ENCODE measurements at regions not wholly inside any gene's neighbourhood (a gene's known extent, or its start where the extent isn't known, plus 50 kb on each side); places are given as distances from the start of the nearest gene placed in this dataset.
A peak's percentile ranks its signal among the peaks of the same experiment; 100 is the strongest.

DNA sequence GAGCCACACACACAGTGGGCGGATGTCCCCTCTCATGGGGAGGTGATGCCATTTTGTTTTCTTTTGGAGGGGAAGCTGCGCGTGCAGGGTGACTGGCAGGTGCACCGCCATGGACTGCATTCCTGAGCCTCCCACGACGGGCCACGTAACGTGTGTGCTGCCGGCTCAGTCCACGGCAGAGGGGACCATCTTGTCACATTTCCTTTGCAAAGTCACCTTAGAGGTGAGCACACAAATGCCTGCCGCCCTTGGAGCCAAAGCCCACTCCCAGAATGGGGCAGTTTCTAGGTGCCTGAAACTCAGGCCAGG lies 262.5 kb downstream of the CTTN start:
- Histone ChIP-seq H3K27me3 (ENCODE audit: control insufficient read depth, insufficient read depth, low read length) (peaks cover 8% of the 10 kb centered on the region), H3K27ac (ENCODE audit: low read depth, low read length) (no peak overlapping the region), H3K4me3 (ENCODE audit: low read depth, low read length) (no peak overlapping the region), H3K9me3 (ENCODE audit: control insufficient read depth, insufficient read depth, low read length) (peaks cover 41% of the 10 kb centered on the region)
- POLR2A ChIA-PET = no interaction called here
- TF ChIP-seq, protein P1, sequence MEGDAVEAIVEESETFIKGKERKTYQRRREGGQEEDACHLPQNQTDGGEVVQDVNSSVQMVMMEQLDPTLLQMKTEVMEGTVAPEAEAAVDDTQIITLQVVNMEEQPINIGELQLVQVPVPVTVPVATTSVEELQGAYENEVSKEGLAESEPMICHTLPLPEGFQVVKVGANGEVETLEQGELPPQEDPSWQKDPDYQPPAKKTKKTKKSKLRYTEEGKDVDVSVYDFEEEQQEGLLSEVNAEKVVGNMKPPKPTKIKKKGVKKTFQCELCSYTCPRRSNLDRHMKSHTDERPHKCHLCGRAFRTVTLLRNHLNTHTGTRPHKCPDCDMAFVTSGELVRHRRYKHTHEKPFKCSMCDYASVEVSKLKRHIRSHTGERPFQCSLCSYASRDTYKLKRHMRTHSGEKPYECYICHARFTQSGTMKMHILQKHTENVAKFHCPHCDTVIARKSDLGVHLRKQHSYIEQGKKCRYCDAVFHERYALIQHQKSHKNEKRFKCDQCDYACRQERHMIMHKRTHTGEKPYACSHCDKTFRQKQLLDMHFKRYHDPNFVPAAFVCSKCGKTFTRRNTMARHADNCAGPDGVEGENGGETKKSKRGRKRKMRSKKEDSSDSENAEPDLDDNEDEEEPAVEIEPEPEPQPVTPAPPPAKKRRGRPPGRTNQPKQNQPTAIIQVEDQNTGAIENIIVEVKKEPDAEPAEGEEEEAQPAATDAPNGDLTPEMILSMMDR (IDR thresholded peaks at IDR 0.05; ENCODE audit: low read depth, low read length) = no peak
- CTCF ChIA-PET = no interaction called here
- DNase-seq (ENCODE audit: low read depth, low spot score) = no peak

DNA sequence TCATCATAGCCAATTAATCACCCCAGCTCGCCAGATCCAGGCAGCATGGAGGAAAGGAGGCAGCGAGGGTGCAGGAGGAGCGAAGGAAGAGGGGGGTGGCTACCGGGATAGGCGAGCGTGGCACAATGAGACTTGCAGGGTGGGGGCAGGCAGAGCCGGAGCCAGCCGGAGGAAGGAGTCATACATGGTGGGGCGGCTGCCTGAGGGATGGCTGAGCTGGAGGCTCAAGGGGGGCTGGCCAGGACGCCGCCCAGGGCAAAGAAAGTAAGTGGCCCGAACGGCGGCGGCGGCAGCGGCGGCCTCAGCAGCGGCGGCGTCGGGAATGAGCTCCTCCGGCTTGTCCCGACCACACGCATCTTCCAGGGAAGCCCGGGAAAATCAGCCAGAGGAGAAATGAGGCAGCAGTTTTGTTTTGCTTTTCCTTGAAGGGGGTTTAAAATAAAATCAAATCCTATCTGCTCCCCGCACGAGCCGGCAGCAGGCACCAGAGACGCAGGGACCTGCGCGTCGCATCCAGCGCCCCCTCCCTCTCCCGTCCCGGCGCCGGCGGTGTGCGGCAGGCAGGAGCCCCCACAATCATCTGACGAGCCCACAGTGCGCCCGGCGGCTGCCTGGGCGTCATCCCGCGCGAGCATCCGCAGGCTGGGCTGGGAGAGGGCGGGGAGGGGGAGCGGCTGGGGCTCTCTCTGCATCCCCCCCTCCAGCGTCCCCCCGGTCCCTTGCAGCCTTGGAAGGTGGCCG lies 263.6 kb downstream of the CTTN start:
- H3K27me3 ChIP-seq (ENCODE audit: control insufficient read depth, insufficient read depth, low read length) = peaks cover 8% of the 10 kb centered on the region
- DNase-seq (ENCODE audit: low read depth, low spot score) = no peak
- H3K4me3 ChIP-seq (ENCODE audit: low read depth, low read length) = peak overlapping the region; percentile 2; the same call in 1 of the 2 replicates
- ChIA-PET CTCF (no interaction called here), POLR2A (no interaction called here)
- peaks cover 44% of the 10 kb centered on the region for H3K9me3 ChIP-seq (ENCODE audit: control insufficient read depth, insufficient read depth, low read length)
- TF ChIP-seq, protein P1 (IDR thresholded peaks at IDR 0.05; ENCODE audit: low read depth, low read length) = no peak
- H3K27ac ChIP-seq (ENCODE audit: low read depth, low read length) = no peak overlapping the region

DNA sequence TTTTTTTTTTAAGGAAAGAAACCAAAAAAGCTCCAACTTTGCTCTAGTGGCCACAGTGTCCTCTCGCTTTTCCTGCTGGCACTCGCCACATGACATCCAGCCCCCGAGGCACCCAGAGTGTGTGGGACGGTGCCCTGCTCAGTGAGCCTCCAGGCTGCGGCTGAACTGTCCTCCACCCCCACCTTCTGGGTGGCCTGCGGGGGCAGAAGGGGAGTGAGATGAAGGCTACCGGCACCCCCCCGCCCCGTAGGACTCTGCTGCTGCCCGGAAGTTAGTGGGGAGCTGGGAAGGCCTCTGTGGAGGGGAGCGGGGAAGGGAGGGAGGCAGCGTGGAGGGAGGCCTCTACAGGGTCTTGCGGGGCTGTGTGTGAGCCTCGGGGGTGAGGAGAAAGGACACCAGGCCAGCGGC lies 264.4 kb downstream of the CTTN start:
- Histone ChIP-seq H3K4me3 (ENCODE audit: low read depth, low read length) (no peak overlapping the region), H3K27ac (ENCODE audit: low read depth, low read length) (no peak overlapping the region), H3K9me3 (ENCODE audit: control insufficient read depth, insufficient read depth, low read length) (peaks cover 49% of the 10 kb centered on the region), H3K27me3 (ENCODE audit: control insufficient read depth, insufficient read depth, low read length) (peaks cover 8% of the 10 kb centered on the region)
- POLR2A ChIA-PET = no interaction called here
- CTCF ChIA-PET = no interaction called here
- TF ChIP-seq, protein P1 (IDR thresholded peaks at IDR 0.05; ENCODE audit: low read depth, low read length) = no peak
- no peak for DNase-seq (ENCODE audit: low read depth, low spot score)

DNA sequence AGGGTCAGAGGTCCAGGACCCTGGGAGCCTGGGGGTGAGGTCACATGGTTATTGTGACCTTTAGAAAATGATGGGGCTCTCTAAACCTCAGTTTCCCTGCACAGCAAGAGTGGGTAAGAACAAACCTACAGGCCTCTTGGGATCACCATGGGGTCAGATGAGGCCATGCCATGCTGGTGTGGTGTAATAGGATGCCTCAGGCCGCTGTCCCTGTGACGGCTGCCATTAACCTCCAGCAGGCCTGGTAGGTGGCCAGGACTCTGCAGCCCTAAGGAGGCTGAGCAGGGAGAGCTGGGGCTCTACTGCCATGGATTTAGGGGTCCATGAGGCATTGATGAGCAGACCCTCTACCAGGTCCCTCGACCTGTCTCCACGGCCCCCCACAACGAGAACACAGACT lies 265.5 kb downstream of the CTTN start:
- Histone ChIP-seq H3K27me3 (ENCODE audit: control insufficient read depth, insufficient read depth, low read length) (peaks cover 8% of the 10 kb centered on the region), H3K4me3 (ENCODE audit: low read depth, low read length) (no peak overlapping the region), H3K9me3 (ENCODE audit: control insufficient read depth, insufficient read depth, low read length) (peaks cover 55% of the 10 kb centered on the region), H3K27ac (ENCODE audit: low read depth, low read length) (no peak overlapping the region)
- CTCF ChIA-PET = no interaction called here
- TF ChIP-seq, protein P1 (IDR thresholded peaks at IDR 0.05; ENCODE audit: low read depth, low read length) = no peak
- POLR2A ChIA-PET = no interaction called here
- no peak for DNase-seq (ENCODE audit: low read depth, low spot score)

DNA sequence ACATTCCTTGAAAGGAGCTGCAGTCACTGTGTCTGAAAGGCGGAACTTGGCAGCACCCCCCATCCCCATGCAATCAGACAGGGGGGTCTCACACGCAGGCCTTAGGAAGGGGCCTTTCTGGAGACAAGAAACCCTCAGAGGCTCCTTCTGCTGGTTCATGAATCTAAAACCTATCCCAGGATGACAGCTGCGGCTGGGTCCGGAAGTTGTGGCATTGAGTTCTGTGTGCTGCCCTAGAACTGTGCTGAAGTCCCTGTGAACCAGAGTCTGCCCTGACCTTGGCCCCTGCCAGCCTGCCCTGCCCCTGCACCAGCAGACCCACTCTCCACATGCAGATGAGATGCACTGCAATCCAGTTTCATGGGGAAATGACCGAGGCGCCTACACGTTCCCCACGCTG lies 268.0 kb downstream of the CTTN start:
- CTCF ChIA-PET = no interaction called here
- H3K9me3 ChIP-seq (ENCODE audit: control insufficient read depth, insufficient read depth, low read length) = peaks cover 72% of the 10 kb centered on the region
- POLR2A ChIA-PET = no interaction called here

More for the DNA sequence above, 268.0 kb downstream of the CTTN start:
- no peak for DNase-seq (ENCODE audit: low read depth, low spot score)
- Histone ChIP-seq H3K27ac (ENCODE audit: low read depth, low read length) (no peak overlapping the region), H3K4me3 (ENCODE audit: low read depth, low read length) (no peak overlapping the region), H3K27me3 (ENCODE audit: control insufficient read depth, insufficient read depth, low read length) (peaks cover 8% of the 10 kb centered on the region)
- TF ChIP-seq, protein P1 (IDR thresholded peaks at IDR 0.05; ENCODE audit: low read depth, low read length) = no peak

Measured in AG04450 (cell line).